ENCODE measurements at regions not wholly inside any gene's neighbourhood (a gene's known extent, or its start where the extent isn't known, plus 50 kb on each side); places are given as distances from the start of the nearest gene placed in this dataset.

GRCh38 chr16:51685498-51685897 lies 534.4 kb upstream of the SALL1 start:
- TF ChIP-seq CTCF (IDR thresholded peaks at IDR 0.05; ENCODE audit: insufficient read depth, missing control alignments), result no peak
- FAIRE-seq (no peak), DNase-seq (ENCODE audit: insufficient read length, low spot score) (no peak)

GRCh38 chr16:51683882-51684281 lies 532.8 kb upstream of the SALL1 start:
- FAIRE-seq, result no peak
- DNase-seq (ENCODE audit: insufficient read length, low spot score), result no peak
- no peak for TF ChIP-seq CTCF (IDR thresholded peaks at IDR 0.05; ENCODE audit: insufficient read depth, missing control alignments)

GRCh38 chr16:51682905-51683304 lies 531.8 kb upstream of the SALL1 start:
- FAIRE-seq, result no peak
- DNase-seq (ENCODE audit: insufficient read length, low spot score), result no peak
- TF ChIP-seq CTCF (IDR thresholded peaks at IDR 0.05; ENCODE audit: insufficient read depth, missing control alignments), result no peak

GRCh38 chr16:51674615-51675014 lies 523.5 kb upstream of the SALL1 start:
- FAIRE-seq, result no peak
- TF ChIP-seq CTCF (IDR thresholded peaks at IDR 0.05; ENCODE audit: insufficient read depth, missing control alignments), result no peak
- DNase-seq (ENCODE audit: insufficient read length, low spot score), result no peak

- no peak for FAIRE-seq
- TF ChIP-seq CTCF (IDR thresholded peaks at IDR 0.05; ENCODE audit: insufficient read depth, missing control alignments), result no peak
- no peak for DNase-seq (ENCODE audit: insufficient read length, low spot score)
Observed at GRCh38 chr16:51670527-51670926, 519.5 kb upstream of the SALL1 start.

GRCh38 chr16:51666821-51667220 lies 515.8 kb upstream of the SALL1 start:
- no peak for FAIRE-seq
- TF ChIP-seq CTCF (IDR thresholded peaks at IDR 0.05; ENCODE audit: insufficient read depth, missing control alignments), result no peak
- no peak for DNase-seq (ENCODE audit: insufficient read length, low spot score)

- DNase-seq (ENCODE audit: insufficient read length, low spot score), result no peak
- no peak for TF ChIP-seq CTCF (IDR thresholded peaks at IDR 0.05; ENCODE audit: insufficient read depth, missing control alignments)
- no peak for FAIRE-seq
Observed at GRCh38 chr16:51666074-51666473, 515.0 kb upstream of the SALL1 start.
